Hepatocyte (in vitro differentiated cells): ENCODE measurements at regions not wholly inside any gene's neighbourhood (a gene's known extent, or its start where the extent isn't known, plus 50 kb on each side); places are given as distances from the start of the nearest gene placed in this dataset.

Experiments used
- DNase-seq: peaks from one replicate; pipeline ENCODE4 v3.0.0-alpha.2; 2016; ENCODE audit warnings: low spot score
- H2AFZ ChIP-seq: fragments of 200-600 bp; sonication (generic); 2 replicates; pipeline ENCODE4 v1.6.0; 2016; ENCODE audit warnings: antibody characterized with exemption, mild to moderate bottlenecking
- H3K27ac ChIP-seq: fragments of 200-600 bp; sonication (generic); 2 replicates; pipeline ENCODE4 v1.5.1; 2016; ENCODE audit warnings: mild to moderate bottlenecking
- H3K27me3 ChIP-seq: fragments of 200-600 bp; sonication (generic); 2 replicates; pipeline ENCODE4 v1.6.1; 2016
- H3K36me3 ChIP-seq: fragments of 200-600 bp; sonication (generic); replicated peaks from 2 replicates; pipeline ENCODE4 v1.5.1; 2016; ENCODE audit warnings: low read depth; ENCODE audit not compliant: insufficient read depth
- H3K4me1 ChIP-seq: fragments of 200-600 bp; sonication (generic); 2 replicates; pipeline ENCODE4 v1.5.1; 2016; ENCODE audit warnings: mild to moderate bottlenecking, moderate library complexity; ENCODE audit not compliant: insufficient read depth
- H3K4me2 ChIP-seq: fragments of 200-600 bp; sonication (generic); 2 replicates; pipeline ENCODE4 v1.6.0; 2016
- H3K4me3 ChIP-seq: fragments of 200-600 bp; sonication (generic); 2 replicates; pipeline ENCODE4 v1.5.1; 2016; ENCODE audit warnings: mild to moderate bottlenecking
- H3K79me2 ChIP-seq: fragments of 200-600 bp; sonication (generic); 2 replicates; pipeline ENCODE4 v1.6.0; 2017; ENCODE audit warnings: mild to moderate bottlenecking
- H3K9me2 ChIP-seq: fragments of 200-600 bp; sonication (generic); replicated peaks from 2 replicates; pipeline ENCODE4 v1.6.0; 2017; ENCODE audit warnings: mild to moderate bottlenecking; ENCODE audit not compliant: insufficient read depth
- H3K9me3 ChIP-seq: fragments of 200-600 bp; sonication (generic); 2 replicates; pipeline ENCODE4 v1.5.1; 2016; ENCODE audit warnings: low read depth, mild to moderate bottlenecking
- H4K20me1 ChIP-seq: fragments of 200-600 bp; sonication (generic); 2 replicates; pipeline ENCODE4 v1.6.0; 2016; ENCODE audit warnings: mild to moderate bottlenecking; ENCODE audit not compliant: insufficient read depth, poor library complexity, severe bottlenecking
- CTCF ChIP-seq: fragments of 200-600 bp; sonication (generic); IDR thresholded peaks from 2 replicates; pipeline ENCODE4 v1.5.1; 2016; ENCODE audit warnings: antibody characterized with exemption, mild to moderate bottlenecking; ENCODE audit not compliant: poor library complexity
- EZH2 ChIP-seq: fragments of 200-600 bp; sonication (generic); IDR thresholded peaks from 2 replicates; pipeline ENCODE4 v1.6.1; 2016; ENCODE audit warnings: antibody characterized with exemption, mild to moderate bottlenecking, borderline replicate concordance
- EZH2phosphoT487 ChIP-seq: fragments of 200-600 bp; sonication (generic); IDR thresholded peaks from one replicate; pipeline ENCODE4 v1.6.1; 2018; ENCODE audit warnings: antibody characterized with exemption, mild to moderate bottlenecking, low read depth, moderate library complexity; ENCODE audit not compliant: unreplicated experiment, severe bottlenecking
- WGBS: methylation state at CpG from one replicate; pipeline ENCODE4 v1.1.6; 2016; ENCODE audit warnings: low lambda C conversion rate; ENCODE audit errors: missing lambda C conversion rate; 5-methylcytosine and 5-hydroxymethylcytosine counted together

- 48% methylated on average over 3 of the region's 3 CpGs for WGBS
Observed at GRCh38 chr22:22995166-22995565, 75.2 kb upstream of the GNAZ start.

GRCh38 chr22:22996511-22997261 lies 73.6 kb upstream of the GNAZ start:
- H3K9me2 ChIP-seq: no peaks in the 10 kb centered on the region
- WGBS: 80% methylated on average over 2 of the region's 2 CpGs
- no peaks in the 10 kb centered on the region for H3K79me2 ChIP-seq
- TF ChIP-seq EZH2phosphoT487: no peak
- no peak for TF ChIP-seq EZH2
- no peak for TF ChIP-seq CTCF
- H3K4me2 ChIP-seq: no peak overlapping the region
- H3K4me3 ChIP-seq: no peak overlapping the region
- H3K27me3 ChIP-seq: no peaks in the 10 kb centered on the region
- H3K36me3 ChIP-seq: no peaks in the 10 kb centered on the region
- H4K20me1 ChIP-seq: no peaks in the 10 kb centered on the region
- H3K27ac ChIP-seq: no peak overlapping the region
- H3K9me3 ChIP-seq: peaks cover 12% of the 10 kb centered on the region
- no peak overlapping the region for H2AFZ ChIP-seq
- H3K4me1 ChIP-seq: no peaks in the 10 kb centered on the region
- no peak for DNase-seq

More at GRCh38 chr22:22995166-22995565, 75.2 kb upstream of the GNAZ start:
- Histone ChIP-seq H2AFZ (no peak overlapping the region), H3K79me2 (no peaks in the 10 kb centered on the region), H3K9me2 (no peaks in the 10 kb centered on the region), H3K4me1 (no peaks in the 10 kb centered on the region), H3K27me3 (no peaks in the 10 kb centered on the region), H3K4me3 (no peak overlapping the region), H3K4me2 (no peak overlapping the region), H3K9me3 (peaks cover 12% of the 10 kb centered on the region), H4K20me1 (no peaks in the 10 kb centered on the region), H3K27ac (no peak overlapping the region), H3K36me3 (no peaks in the 10 kb centered on the region)
- TF ChIP-seq CTCF: no peak
- TF ChIP-seq EZH2phosphoT487: no peak
- TF ChIP-seq EZH2: no peak
- DNase-seq: no peak

- DNase-seq: no peak
- Histone ChIP-seq H2AFZ (no peak overlapping the region), H3K9me2 (no peaks in the 10 kb centered on the region), H3K79me2 (no peaks in the 10 kb centered on the region), H3K27me3 (no peaks in the 10 kb centered on the region), H3K36me3 (no peaks in the 10 kb centered on the region), H3K9me3 (peaks cover 12% of the 10 kb centered on the region), H3K4me3 (no peak overlapping the region), H3K4me1 (no peaks in the 10 kb centered on the region), H3K4me2 (no peak overlapping the region), H3K27ac (no peak overlapping the region), H4K20me1 (no peaks in the 10 kb centered on the region)
- TF ChIP-seq EZH2phosphoT487: no peak
- no peak for TF ChIP-seq CTCF
- no peak for TF ChIP-seq EZH2
Observed at GRCh38 chr22:22997262-22997898, 72.9 kb upstream of the GNAZ start.
